GM12878 (cell line): ENCODE measurements at regions not wholly inside any gene's neighbourhood (a gene's known extent, or its start where the extent isn't known, plus 50 kb on each side); places are given as distances from the start of the nearest gene placed in this dataset.

Source experiments
- ATAC-seq: fragments of 200-7000 bp; cut with Tn5 transposase; 3 replicates; pipeline ENCODE4 v1.9.1; 2020; ENCODE audit warnings: mild to moderate bottlenecking, moderate library complexity
- BruUV-seq: library from RNA; stranded (reverse); fragments of 400-500 nt; replicated peaks from 2 replicates; lab custom pipeline; 2021; lab: Mats Ljungman, UMichigan
- CTCF ChIA-PET: fragments of 300-600 bp; sonication (Branson Sonifier 250); formaldehyde crosslinking; extraction: SDS; loops from one replicate; lab custom pipeline; 2021; ENCODE audit warnings: inconsistent platforms; lab: Yijun Ruan, JAX
- POLR2A ChIA-PET: fragments of 350-600 bp; formaldehyde crosslinking; extraction: SDS; loops from one replicate; lab custom pipeline; 2021; ENCODE audit warnings: inconsistent platforms; lab: Charles Lee
- RAD21 ChIA-PET: fragments of 300-600 bp; sonication (Branson Sonifier 250); formaldehyde crosslinking; loops from one replicate; lab custom pipeline; 2023; ENCODE audit warnings: antibody characterized with exemption; ENCODE audit not compliant: unreplicated experiment; lab: Charles Lee
- SMC1A ChIA-PET: fragments of 300-600 bp; sonication (Branson Sonifier 250); formaldehyde crosslinking; loops from one replicate; lab custom pipeline; 2023; ENCODE audit not compliant: unreplicated experiment, uncharacterized antibody; lab: Charles Lee
- DNase-seq: peaks from one replicate; pipeline ENCODE4 v3.0.0-alpha.2; 2011; ENCODE audit warnings: low read depth, low spot score
- FAIRE-seq: peaks from 3 replicates; lab custom pipeline; 2011; peaks lifted over from hg19 to GRCh38; lab: Jason Lieb, UNC
- H2AFZ ChIP-seq: 2 replicates; pipeline ENCODE4 v1.6.0; 2011; ENCODE audit warnings: low read depth, low read length, control low read depth; ENCODE audit not compliant: control insufficient read depth
- H3K27ac ChIP-seq: 2 replicates; pipeline ENCODE4 v1.5.1; 2011; ENCODE audit warnings: control low read depth; ENCODE audit not compliant: control insufficient read depth, insufficient read depth
- H3K27me3 ChIP-seq, 2 experiments: replicated peaks in 1 of 2; 2 replicates each; pipeline versions ENCODE4 v1.6.0 to v1.6.1; 2011; ENCODE audit warnings: low read length in 1 of 2; ENCODE audit not compliant: control insufficient read depth in 2 of 2, insufficient read depth in 2 of 2
- H3K36me3 ChIP-seq, 2 experiments: 2 replicates each; pipeline ENCODE4 v1.5.1; 2011; ENCODE audit warnings: low read length in 1 of 2; ENCODE audit not compliant: control insufficient read depth in 2 of 2, insufficient read depth in 2 of 2
- H3K4me1 ChIP-seq: 2 replicates; pipeline ENCODE4 v1.6.1; 2011; ENCODE audit warnings: mild to moderate bottlenecking, low read length, moderate library complexity, mixed read lengths; ENCODE audit not compliant: control insufficient read depth, insufficient read depth
- H3K4me2 ChIP-seq: 2 replicates; pipeline ENCODE4 v1.6.0; 2011; ENCODE audit warnings: control low read depth; ENCODE audit not compliant: control insufficient read depth, insufficient read depth
- H3K4me3 ChIP-seq: fragments of 200-600 bp; sonication (generic); 2 replicates; pipeline ENCODE4 v1.5.1; 2016
- H3K79me2 ChIP-seq: 2 replicates; pipeline ENCODE4 v1.6.0; 2011; ENCODE audit warnings: low read length; ENCODE audit not compliant: control insufficient read depth, insufficient read depth
- H3K9ac ChIP-seq: 2 replicates; pipeline ENCODE4 v1.8.0; 2011; ENCODE audit warnings: low read length, control low read depth, mixed read lengths; ENCODE audit not compliant: control insufficient read depth, insufficient read depth
- H3K9me3 ChIP-seq: replicated peaks from 3 replicates; pipeline ENCODE4 v1.5.1; 2011; ENCODE audit warnings: mild to moderate bottlenecking, low read length; ENCODE audit not compliant: control insufficient read depth, insufficient read depth
- H4K20me1 ChIP-seq: 2 replicates; pipeline ENCODE4 v1.6.0; 2011; ENCODE audit not compliant: control insufficient read depth, insufficient read depth
- EZH2 ChIP-seq: IDR thresholded peaks from 2 replicates; pipeline ENCODE4 v1.6.1; 2012; ENCODE audit warnings: low read depth, mild to moderate bottlenecking, control low read depth, inconsistent platforms, low read length, borderline replicate concordance; ENCODE audit not compliant: control insufficient read depth
- MEF2A ChIP-seq: IDR thresholded peaks from 2 replicates; pipeline ENCODE4 v1.6.1; 2011; ENCODE audit warnings: low read depth, mild to moderate bottlenecking, low read length, moderate library complexity; ENCODE audit not compliant: insufficient read depth
- RUNX3 ChIP-seq: IDR thresholded peaks from 2 replicates; pipeline ENCODE4 v1.6.1; 2012; ENCODE audit warnings: low read length, inconsistent platforms
- SKIL ChIP-seq: fragments of 450-650 bp; IDR thresholded peaks from 2 replicates; pipeline ENCODE4 v1.6.1; 2017; ENCODE audit warnings: mild to moderate bottlenecking, low read depth, inconsistent platforms; ENCODE audit not compliant: poor library complexity, severe bottlenecking
- SREBF2 ChIP-seq: IDR thresholded peaks from 2 replicates; pipeline ENCODE4 v1.6.1; 2012; ENCODE audit warnings: mild to moderate bottlenecking, low read length
- TCF12 ChIP-seq: IDR thresholded peaks from 2 replicates; pipeline ENCODE4 v1.6.1; 2011; ENCODE audit warnings: low read depth, mild to moderate bottlenecking, low read length
- ZSCAN29 ChIP-seq: fragments of 450-650 bp; IDR thresholded peaks from 2 replicates; pipeline ENCODE4 v1.6.1; 2017; ENCODE audit warnings: mild to moderate bottlenecking, moderate library complexity
- WGBS: methylation state at CpG from one replicate; pipeline ENCODE4 v1.1.6; 2016; ENCODE audit warnings: low lambda C conversion rate; ENCODE audit not compliant: insufficient replicate concordance, insufficient coverage; ENCODE audit errors: missing lambda C conversion rate; 5-methylcytosine and 5-hydroxymethylcytosine counted together
- in situ Hi-C: fragments of 300-500 bp; cut with MboI; formaldehyde crosslinking; loops from 9 replicates; pipeline ENCODE4 v1.14.3; 2018; ENCODE audit warnings: mixed read lengths
- intact Hi-C: fragments of 100-400 bp; cut with micrococcal nuclease; formaldehyde crosslinking; loops from one replicate; pipeline ENCODE4 v1.14.2; 2022; ENCODE audit not compliant: unreplicated experiment
- TF ChIP-seq, protein P1 (sequence below): fragments of 450-650 bp; IDR thresholded peaks from 2 replicates; pipeline ENCODE4 v1.6.1; 2017; ENCODE audit warnings: mild to moderate bottlenecking

- Histone ChIP-seq H3K27ac (no peak overlapping the region), H3K9me3 (no peaks in the 10 kb centered on the region), H3K9ac (no peak overlapping the region), H3K4me2 (no peak overlapping the region), H2AFZ (no peak overlapping the region), H3K79me2 (no peaks in the 10 kb centered on the region), H3K27me3 (no peaks in the 10 kb centered on the region), H3K4me3 (no peak overlapping the region), H3K36me3 (no peaks in the 10 kb centered on the region), H4K20me1 (no peaks in the 10 kb centered on the region), H3K4me1 (no peaks in the 10 kb centered on the region)
- 19% methylated on average over 2 of the region's 2 CpGs for WGBS
- RAD21 ChIA-PET: no interaction called here
- TF ChIP-seq SKIL: no peak
- no peak for TF ChIP-seq SREBF2
- TF ChIP-seq MEF2A: no peak
- TF ChIP-seq, protein P1, sequence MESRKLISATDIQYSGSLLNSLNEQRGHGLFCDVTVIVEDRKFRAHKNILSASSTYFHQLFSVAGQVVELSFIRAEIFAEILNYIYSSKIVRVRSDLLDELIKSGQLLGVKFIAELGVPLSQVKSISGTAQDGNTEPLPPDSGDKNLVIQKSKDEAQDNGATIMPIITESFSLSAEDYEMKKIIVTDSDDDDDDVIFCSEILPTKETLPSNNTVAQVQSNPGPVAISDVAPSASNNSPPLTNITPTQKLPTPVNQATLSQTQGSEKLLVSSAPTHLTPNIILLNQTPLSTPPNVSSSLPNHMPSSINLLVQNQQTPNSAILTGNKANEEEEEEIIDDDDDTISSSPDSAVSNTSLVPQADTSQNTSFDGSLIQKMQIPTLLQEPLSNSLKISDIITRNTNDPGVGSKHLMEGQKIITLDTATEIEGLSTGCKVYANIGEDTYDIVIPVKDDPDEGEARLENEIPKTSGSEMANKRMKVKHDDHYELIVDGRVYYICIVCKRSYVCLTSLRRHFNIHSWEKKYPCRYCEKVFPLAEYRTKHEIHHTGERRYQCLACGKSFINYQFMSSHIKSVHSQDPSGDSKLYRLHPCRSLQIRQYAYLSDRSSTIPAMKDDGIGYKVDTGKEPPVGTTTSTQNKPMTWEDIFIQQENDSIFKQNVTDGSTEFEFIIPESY: no peak
- TF ChIP-seq EZH2: no peak
- TF ChIP-seq RUNX3: no peak
- TF ChIP-seq ZSCAN29: no peak
- TF ChIP-seq TCF12: no peak
- no TSS peak for BruUV-seq
- no peak for DNase-seq
- in situ Hi-C loops (no loop called here), intact Hi-C loops (no loop called here)
- no peak for FAIRE-seq
- SMC1A ChIA-PET: no interaction called here
- ATAC-seq: no peak
- POLR2A ChIA-PET: no interaction called here
- CTCF ChIA-PET: no interaction called here
These were observed 81.1 kb upstream of the ADAMTS19 start for GRCh38 chr5:129378961-129379360.
